ENCODE measurements at regions not wholly inside any gene's neighbourhood (a gene's known extent, or its start where the extent isn't known, plus 50 kb on each side); places are given as distances from the start of the nearest gene placed in this dataset.

DNA sequence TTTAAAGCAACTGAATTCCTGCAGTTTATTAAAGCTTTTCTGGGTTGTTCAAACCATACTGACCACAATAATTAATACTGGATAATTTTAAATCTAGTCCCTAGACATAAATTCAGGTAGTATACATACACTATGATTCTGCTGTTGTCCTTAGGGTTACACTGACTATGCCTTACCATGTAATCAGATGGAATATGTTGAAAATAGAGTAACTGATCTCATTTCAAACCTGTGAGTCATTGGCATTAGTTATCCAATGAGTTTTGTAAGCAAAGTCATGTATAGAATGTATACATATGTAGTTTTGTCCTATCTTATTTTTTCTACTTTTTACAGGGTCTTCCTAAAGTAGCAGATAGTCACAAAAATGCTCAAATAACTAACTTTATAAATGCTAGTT is 517.1 kb upstream of the CCDC54 start:
- no peak for TF ChIP-seq BACH2 (CRISPR knock-in tag; IDR thresholded peaks at IDR 0.05; ENCODE audit: borderline replicate concordance)
- TF ChIP-seq ARNTL (CRISPR knock-in tag; IDR thresholded peaks at IDR 0.05; ENCODE audit: borderline replicate concordance, low read depth) = no peak
- TF ChIP-seq ZFP3 (CRISPR knock-in tag; IDR thresholded peaks at IDR 0.05) = no peak
- TF ChIP-seq, protein P1, sequence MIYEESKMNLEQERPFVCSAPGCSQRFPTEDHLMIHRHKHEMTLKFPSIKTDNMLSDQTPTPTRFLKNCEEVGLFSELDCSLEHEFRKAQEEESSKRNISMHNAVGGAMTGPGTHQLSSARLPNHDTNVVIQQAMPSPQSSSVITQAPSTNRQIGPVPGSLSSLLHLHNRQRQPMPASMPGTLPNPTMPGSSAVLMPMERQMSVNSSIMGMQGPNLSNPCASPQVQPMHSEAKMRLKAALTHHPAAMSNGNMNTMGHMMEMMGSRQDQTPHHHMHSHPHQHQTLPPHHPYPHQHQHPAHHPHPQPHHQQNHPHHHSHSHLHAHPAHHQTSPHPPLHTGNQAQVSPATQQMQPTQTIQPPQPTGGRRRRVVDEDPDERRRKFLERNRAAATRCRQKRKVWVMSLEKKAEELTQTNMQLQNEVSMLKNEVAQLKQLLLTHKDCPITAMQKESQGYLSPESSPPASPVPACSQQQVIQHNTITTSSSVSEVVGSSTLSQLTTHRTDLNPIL (CRISPR knock-in tag; IDR thresholded peaks at IDR 0.05; ENCODE audit: low read depth) = no peak
- no peak for TF ChIP-seq ZNF70 (CRISPR knock-in tag; IDR thresholded peaks at IDR 0.05)
- TF ChIP-seq CSDC2 (CRISPR knock-in tag; IDR thresholded peaks at IDR 0.05) = no peak
- TF ChIP-seq ZNF565 (CRISPR knock-in tag; conservative IDR thresholded peaks at IDR 0.05; ENCODE audit: low read depth) = no peak
- TF ChIP-seq, protein P2, sequence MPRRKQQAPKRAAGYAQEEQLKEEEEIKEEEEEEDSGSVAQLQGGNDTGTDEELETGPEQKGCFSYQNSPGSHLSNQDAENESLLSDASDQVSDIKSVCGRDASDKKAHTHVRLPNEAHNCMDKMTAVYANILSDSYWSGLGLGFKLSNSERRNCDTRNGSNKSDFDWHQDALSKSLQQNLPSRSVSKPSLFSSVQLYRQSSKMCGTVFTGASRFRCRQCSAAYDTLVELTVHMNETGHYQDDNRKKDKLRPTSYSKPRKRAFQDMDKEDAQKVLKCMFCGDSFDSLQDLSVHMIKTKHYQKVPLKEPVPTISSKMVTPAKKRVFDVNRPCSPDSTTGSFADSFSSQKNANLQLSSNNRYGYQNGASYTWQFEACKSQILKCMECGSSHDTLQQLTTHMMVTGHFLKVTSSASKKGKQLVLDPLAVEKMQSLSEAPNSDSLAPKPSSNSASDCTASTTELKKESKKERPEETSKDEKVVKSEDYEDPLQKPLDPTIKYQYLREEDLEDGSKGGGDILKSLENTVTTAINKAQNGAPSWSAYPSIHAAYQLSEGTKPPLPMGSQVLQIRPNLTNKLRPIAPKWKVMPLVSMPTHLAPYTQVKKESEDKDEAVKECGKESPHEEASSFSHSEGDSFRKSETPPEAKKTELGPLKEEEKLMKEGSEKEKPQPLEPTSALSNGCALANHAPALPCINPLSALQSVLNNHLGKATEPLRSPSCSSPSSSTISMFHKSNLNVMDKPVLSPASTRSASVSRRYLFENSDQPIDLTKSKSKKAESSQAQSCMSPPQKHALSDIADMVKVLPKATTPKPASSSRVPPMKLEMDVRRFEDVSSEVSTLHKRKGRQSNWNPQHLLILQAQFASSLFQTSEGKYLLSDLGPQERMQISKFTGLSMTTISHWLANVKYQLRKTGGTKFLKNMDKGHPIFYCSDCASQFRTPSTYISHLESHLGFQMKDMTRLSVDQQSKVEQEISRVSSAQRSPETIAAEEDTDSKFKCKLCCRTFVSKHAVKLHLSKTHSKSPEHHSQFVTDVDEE (CRISPR knock-in tag; IDR thresholded peaks at IDR 0.05) = no peak
- ATAC-seq = no peak

DNA sequence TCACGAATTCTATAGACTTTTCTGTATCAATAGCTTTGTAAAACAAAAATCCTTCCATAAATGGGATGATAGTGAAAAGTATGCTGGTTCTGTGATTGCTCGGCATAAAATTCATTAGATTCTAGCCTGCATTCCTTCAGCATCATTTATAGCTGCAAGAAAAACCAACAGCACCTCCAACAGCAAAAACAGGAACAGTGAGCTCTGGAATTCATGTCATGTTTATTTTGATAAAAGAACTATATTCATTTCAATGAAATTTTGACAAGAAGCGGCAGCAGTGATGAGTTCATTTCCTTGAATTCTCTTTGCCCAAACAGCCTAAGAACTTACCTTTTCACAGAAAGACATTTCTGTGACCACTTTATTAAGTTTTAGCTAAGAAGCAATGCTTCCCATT is 515.2 kb upstream of the CCDC54 start:
- ATAC-seq = peak; percentile 83
- TF ChIP-seq ISL1 (CRISPR knock-in tag; IDR thresholded peaks at IDR 0.05) = no peak
- TF ChIP-seq BACH2 (CRISPR knock-in tag; IDR thresholded peaks at IDR 0.05; ENCODE audit: borderline replicate concordance) = no peak
- TF ChIP-seq, protein P3, sequence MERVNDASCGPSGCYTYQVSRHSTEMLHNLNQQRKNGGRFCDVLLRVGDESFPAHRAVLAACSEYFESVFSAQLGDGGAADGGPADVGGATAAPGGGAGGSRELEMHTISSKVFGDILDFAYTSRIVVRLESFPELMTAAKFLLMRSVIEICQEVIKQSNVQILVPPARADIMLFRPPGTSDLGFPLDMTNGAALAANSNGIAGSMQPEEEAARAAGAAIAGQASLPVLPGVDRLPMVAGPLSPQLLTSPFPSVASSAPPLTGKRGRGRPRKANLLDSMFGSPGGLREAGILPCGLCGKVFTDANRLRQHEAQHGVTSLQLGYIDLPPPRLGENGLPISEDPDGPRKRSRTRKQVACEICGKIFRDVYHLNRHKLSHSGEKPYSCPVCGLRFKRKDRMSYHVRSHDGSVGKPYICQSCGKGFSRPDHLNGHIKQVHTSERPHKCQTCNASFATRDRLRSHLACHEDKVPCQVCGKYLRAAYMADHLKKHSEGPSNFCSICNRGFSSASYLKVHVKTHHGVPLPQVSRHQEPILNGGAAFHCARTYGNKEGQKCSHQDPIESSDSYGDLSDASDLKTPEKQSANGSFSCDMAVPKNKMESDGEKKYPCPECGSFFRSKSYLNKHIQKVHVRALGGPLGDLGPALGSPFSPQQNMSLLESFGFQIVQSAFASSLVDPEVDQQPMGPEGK (CRISPR knock-in tag; IDR thresholded peaks at IDR 0.05; ENCODE audit: borderline replicate concordance) = no peak
- no peak for TF ChIP-seq TOX (CRISPR knock-in tag; IDR thresholded peaks at IDR 0.05; ENCODE audit: borderline replicate concordance)
- TF ChIP-seq, protein P1 (CRISPR knock-in tag; IDR thresholded peaks at IDR 0.05; ENCODE audit: low read depth) = no peak
- TF ChIP-seq ESRRG (CRISPR knock-in tag; IDR thresholded peaks at IDR 0.05) = no peak
- TF ChIP-seq ZNF565 (CRISPR knock-in tag; conservative IDR thresholded peaks at IDR 0.05; ENCODE audit: low read depth) = no peak
- TF ChIP-seq, protein P2 (CRISPR knock-in tag; IDR thresholded peaks at IDR 0.05) = no peak
- TF ChIP-seq CSDC2 (CRISPR knock-in tag; IDR thresholded peaks at IDR 0.05) = no peak
- TF ChIP-seq TCF4 (CRISPR knock-in tag; IDR thresholded peaks at IDR 0.05; ENCODE audit: borderline replicate concordance) = no peak
- TF ChIP-seq ARNTL (CRISPR knock-in tag; IDR thresholded peaks at IDR 0.05; ENCODE audit: borderline replicate concordance, low read depth) = no peak
- TF ChIP-seq OSR1 (CRISPR knock-in tag; IDR thresholded peaks at IDR 0.05) = no peak
- TF ChIP-seq SNAI2 (CRISPR knock-in tag; IDR thresholded peaks at IDR 0.05) = no peak
- TF ChIP-seq ZC3H10 (CRISPR knock-in tag; IDR thresholded peaks at IDR 0.05) = no peak
- TF ChIP-seq, protein P4, sequence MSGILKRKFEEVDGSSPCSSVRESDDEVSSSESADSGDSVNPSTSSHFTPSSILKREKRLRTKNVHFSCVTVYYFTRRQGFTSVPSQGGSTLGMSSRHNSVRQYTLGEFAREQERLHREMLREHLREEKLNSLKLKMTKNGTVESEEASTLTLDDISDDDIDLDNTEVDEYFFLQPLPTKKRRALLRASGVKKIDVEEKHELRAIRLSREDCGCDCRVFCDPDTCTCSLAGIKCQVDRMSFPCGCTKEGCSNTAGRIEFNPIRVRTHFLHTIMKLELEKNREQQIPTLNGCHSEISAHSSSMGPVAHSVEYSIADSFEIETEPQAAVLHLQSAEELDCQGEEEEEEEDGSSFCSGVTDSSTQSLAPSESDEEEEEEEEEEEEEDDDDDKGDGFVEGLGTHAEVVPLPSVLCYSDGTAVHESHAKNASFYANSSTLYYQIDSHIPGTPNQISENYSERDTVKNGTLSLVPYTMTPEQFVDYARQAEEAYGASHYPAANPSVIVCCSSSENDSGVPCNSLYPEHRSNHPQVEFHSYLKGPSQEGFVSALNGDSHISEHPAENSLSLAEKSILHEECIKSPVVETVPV (CRISPR knock-in tag; IDR thresholded peaks at IDR 0.05) = no peak
- no peak for TF ChIP-seq ZNF8 (CRISPR knock-in tag; IDR thresholded peaks at IDR 0.05)
- TF ChIP-seq PPARA (CRISPR knock-in tag; IDR thresholded peaks at IDR 0.05; ENCODE audit: borderline replicate concordance) = no peak
- TF ChIP-seq, protein P5, sequence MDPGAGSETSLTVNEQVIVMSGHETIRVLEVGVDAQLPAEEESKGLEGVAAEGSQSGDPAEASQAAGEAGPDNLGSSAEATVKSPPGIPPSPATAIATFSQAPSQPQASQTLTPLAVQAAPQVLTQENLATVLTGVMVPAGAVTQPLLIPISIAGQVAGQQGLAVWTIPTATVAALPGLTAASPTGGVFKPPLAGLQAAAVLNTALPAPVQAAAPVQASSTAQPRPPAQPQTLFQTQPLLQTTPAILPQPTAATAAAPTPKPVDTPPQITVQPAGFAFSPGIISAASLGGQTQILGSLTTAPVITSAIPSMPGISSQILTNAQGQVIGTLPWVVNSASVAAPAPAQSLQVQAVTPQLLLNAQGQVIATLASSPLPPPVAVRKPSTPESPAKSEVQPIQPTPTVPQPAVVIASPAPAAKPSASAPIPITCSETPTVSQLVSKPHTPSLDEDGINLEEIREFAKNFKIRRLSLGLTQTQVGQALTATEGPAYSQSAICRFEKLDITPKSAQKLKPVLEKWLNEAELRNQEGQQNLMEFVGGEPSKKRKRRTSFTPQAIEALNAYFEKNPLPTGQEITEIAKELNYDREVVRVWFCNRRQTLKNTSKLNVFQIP (CRISPR knock-in tag; IDR thresholded peaks at IDR 0.05; ENCODE audit: borderline replicate concordance, low read depth) = no peak
- no peak for TF ChIP-seq RARB (CRISPR knock-in tag; IDR thresholded peaks at IDR 0.05)

Data from SK-N-SH treated with all-trans-retinoic acid at 6 μM for 48 hours (cell line).